Liver (tissue), 8 donors: ENCODE measurements at regions not wholly inside any gene's neighbourhood (a gene's known extent, or its start where the extent isn't known, plus 50 kb on each side); places are given as distances from the start of the nearest gene placed in this dataset.

ENCODE experiments used
- DNase-seq: peaks from one replicate; pipeline ENCODE4 v3.0.0-alpha.2; 2017; ENCODE audit warnings: low spot score
- H3K27ac ChIP-seq, 2 donors: one replicate each; pipeline ENCODE4 v1.7.0; 2013; ENCODE audit warnings: inconsistent platforms in 2 of 2, low read length in 2 of 2, control low read depth in 1 of 2, low read depth in 1 of 2, mild to moderate bottlenecking in 1 of 2
- H3K27me3 ChIP-seq, 4 donors: one replicate each; pipeline versions ENCODE4 v1.6.1 to v1.7.0; 2013; ENCODE audit warnings: low read length in 3 of 4, inconsistent platforms in 1 of 4, mild to moderate bottlenecking in 1 of 4, moderate library complexity in 1 of 4; ENCODE audit not compliant: control insufficient read depth in 4 of 4, insufficient read depth in 4 of 4
- H3K36me3 ChIP-seq, 4 donors: one replicate each; pipeline versions ENCODE4 v1.6.1 to v1.7.0; 2013; ENCODE audit warnings: low read length in 3 of 4, mild to moderate bottlenecking in 3 of 4, low read depth in 1 of 4, moderate library complexity in 1 of 4; ENCODE audit not compliant: control insufficient read depth in 4 of 4, insufficient read depth in 3 of 4
- H3K4me1 ChIP-seq, 4 donors: one replicate each; pipeline versions ENCODE4 v1.6.1 to v1.7.0; 2013; ENCODE audit warnings: low read length in 3 of 4, mild to moderate bottlenecking in 3 of 4, moderate library complexity in 1 of 4; ENCODE audit not compliant: control insufficient read depth in 4 of 4, insufficient read depth in 4 of 4
- H3K4me3 ChIP-seq, 3 donors: one replicate each; pipeline versions ENCODE4 v1.6.1 to v1.7.0; 2013; ENCODE audit warnings: low read length in 3 of 3, control low read depth in 1 of 3, low read depth in 1 of 3, mild to moderate bottlenecking in 1 of 3
- H3K9ac ChIP-seq, 2 donors: one replicate each; pipeline ENCODE4 v1.7.0; 2013; ENCODE audit warnings: low read length in 2 of 2, mild to moderate bottlenecking in 2 of 2, moderate library complexity in 2 of 2, control low read depth in 1 of 2, low read depth in 1 of 2
- H3K9me3 ChIP-seq, 4 donors: one replicate each; pipeline versions ENCODE4 v1.6.1 to v1.7.0; 2013; ENCODE audit warnings: low read length in 3 of 4; ENCODE audit not compliant: control insufficient read depth in 4 of 4
- ATF3 ChIP-seq: IDR thresholded peaks from 2 replicates; pipeline ENCODE4 v1.6.1; 2016; ENCODE audit warnings: antibody characterized with exemption
- CTCF ChIP-seq: fragments of 150-350 bp; IDR thresholded peaks from 2 replicates; pipeline ENCODE4 v1.5.1; 2017; ENCODE audit warnings: improper control_type of control experiment, low read depth, low read length; ENCODE audit not compliant: missing input control
- EGR1 ChIP-seq, 2 donors: IDR thresholded peaks; 2 replicates each; pipeline ENCODE4 v1.6.1; 2016 to 2018; ENCODE audit warnings: antibody characterized with exemption in 2 of 2, low read depth in 2 of 2
- HNF4A ChIP-seq, 2 donors: conservative IDR thresholded peaks; 2 replicates each; pipeline ENCODE4 v1.6.1; 2016; ENCODE audit warnings: antibody characterized with exemption in 2 of 2, mild to moderate bottlenecking in 2 of 2
- HNF4G ChIP-seq: IDR thresholded peaks from 2 replicates; pipeline ENCODE4 v1.6.1; 2016; ENCODE audit warnings: antibody characterized with exemption
- JUND ChIP-seq, 2 donors: IDR thresholded peaks; 2 replicates each; pipeline ENCODE4 v1.6.1; 2016; ENCODE audit warnings: antibody characterized with exemption in 2 of 2
- MAX ChIP-seq: IDR thresholded peaks from 2 replicates; pipeline ENCODE4 v1.6.1; 2016; ENCODE audit warnings: antibody characterized with exemption
- NR2F2 ChIP-seq: IDR thresholded peaks from 2 replicates; pipeline ENCODE4 v1.6.1; 2016; ENCODE audit warnings: antibody characterized with exemption
- RAD21 ChIP-seq, 2 donors: IDR thresholded peaks; 2 replicates each; pipeline ENCODE4 v1.6.1; 2016; ENCODE audit warnings: antibody characterized with exemption in 2 of 2, mild to moderate bottlenecking in 2 of 2
- REST ChIP-seq: IDR thresholded peaks from 2 replicates; pipeline ENCODE4 v1.6.1; 2016; ENCODE audit warnings: antibody characterized with exemption, mild to moderate bottlenecking
- RXRA ChIP-seq, 2 donors: IDR thresholded peaks; 2 replicates each; pipeline ENCODE4 v1.6.1; 2017 to 2018; ENCODE audit warnings: antibody characterized with exemption in 2 of 2, mild to moderate bottlenecking in 1 of 2
- SP1 ChIP-seq: IDR thresholded peaks from 2 replicates; pipeline ENCODE4 v1.6.1; 2018; ENCODE audit warnings: antibody characterized with exemption, mild to moderate bottlenecking
- YY1 ChIP-seq: IDR thresholded peaks from 2 replicates; pipeline ENCODE4 v1.6.1; 2016; ENCODE audit warnings: antibody characterized with exemption, mild to moderate bottlenecking
- ZBTB33 ChIP-seq: IDR thresholded peaks from 2 replicates; pipeline ENCODE4 v1.6.1; 2016; ENCODE audit warnings: antibody characterized with exemption
- WGBS: extraction: QIAGEN DNeasy Blood & Tissue Kit; methylation state at CpG from one replicate; pipeline ENCODE4 v1.1.7; 2013; 5-methylcytosine and 5-hydroxymethylcytosine counted together
- donor health status: healthy.
- donor health status: healthy.
- donor health status: healthy.
- donor health status: healthy.
- donor health status: healthy.

GRCh38 chr1:2930016-2930815 is 91.1 kb upstream of the ACTRT2 start:
- Histone ChIP-seq H3K27me3 (no peaks in the 10 kb centered on the region), H3K27ac (no peak overlapping the region), H3K36me3 (no peaks in the 10 kb centered on the region), H3K9ac (no peak overlapping the region), H3K4me3 (no peak overlapping the region), H3K9me3 (no peaks in the 10 kb centered on the region), H3K4me1 (no peaks in the 10 kb centered on the region)
- no peak for TF ChIP-seq YY1
- TF ChIP-seq NR2F2, result no peak
- no peak for TF ChIP-seq JUND (IDR thresholded peaks at IDR 0.05)
- TF ChIP-seq RAD21 (IDR thresholded peaks at IDR 0.05), result no peak
- no peak for TF ChIP-seq EGR1 (IDR thresholded peaks at IDR 0.05; ENCODE audit: low read depth in 2 of 2)
- TF ChIP-seq RXRA (IDR thresholded peaks at IDR 0.05), result no peak
- TF ChIP-seq HNF4A (conservative IDR thresholded peaks at IDR 0.05), result no peak
- no peak for TF ChIP-seq CTCF
- no peak for TF ChIP-seq MAX
- TF ChIP-seq ZBTB33, result no peak
- TF ChIP-seq HNF4G, result no peak
- TF ChIP-seq ATF3, result no peak
- TF ChIP-seq REST, result no peak
- TF ChIP-seq SP1, result no peak
- WGBS, result 87% methylated on average over 41 of the region's 41 CpGs
- no peak for DNase-seq
